Suppressor macrophage (primary cell): ENCODE measurements at regions not wholly inside any gene's neighbourhood (a gene's known extent, or its start where the extent isn't known, plus 50 kb on each side); places are given as distances from the start of the nearest gene placed in this dataset.

ENCODE experiments used
- DNase-seq, 4 experiments: peaks; one replicate each; pipeline ENCODE4 v3.0.0-alpha.2; 2020 to 2022

GRCh38 chr21:21730512-21730911 lies 732.3 kb downstream of the NCAM2 start:
- no peak for DNase-seq

GRCh38 chr21:21731626-21732025 lies 733.4 kb downstream of the NCAM2 start:
- DNase-seq, result no peak

GRCh38 chr21:21734088-21734487 lies 735.9 kb downstream of the NCAM2 start:
- DNase-seq, result no peak

- DNase-seq, result no peak
These were observed 739.0 kb downstream of the NCAM2 start for GRCh38 chr21:21737186-21737585.

GRCh38 chr21:21740207-21740606 lies 742.0 kb downstream of the NCAM2 start:
- no peak for DNase-seq

- no peak for DNase-seq
These were observed 752.1 kb downstream of the NCAM2 start for GRCh38 chr21:21750124-21750825.

- no peak for DNase-seq
These were observed 753.1 kb downstream of the NCAM2 start for GRCh38 chr21:21751286-21751685.

- no peak for DNase-seq
These were observed 764.6 kb downstream of the NCAM2 start for GRCh38 chr21:21762855-21763254.

GRCh38 chr21:21764281-21764680 lies 766.1 kb downstream of the NCAM2 start:
- no peak for DNase-seq

GRCh38 chr21:21767276-21767675 lies 769.1 kb downstream of the NCAM2 start:
- no peak for DNase-seq

GRCh38 chr21:21788591-21788990 lies 790.4 kb downstream of the NCAM2 start:
- DNase-seq, result no peak

GRCh38 chr21:21801921-21802320 lies 803.7 kb downstream of the NCAM2 start:
- no peak for DNase-seq

- no peak for DNase-seq
These were observed 808.7 kb downstream of the NCAM2 start for GRCh38 chr21:21806711-21807597.

- no peak for DNase-seq
These were observed 809.3 kb downstream of the NCAM2 start for GRCh38 chr21:21807598-21807903.

GRCh38 chr21:21813289-21813688 lies 815.1 kb downstream of the NCAM2 start:
- no peak for DNase-seq

GRCh38 chr21:21813934-21814333 lies 815.7 kb downstream of the NCAM2 start:
- no peak for DNase-seq

- no peak for DNase-seq
These were observed 818.6 kb downstream of the NCAM2 start for GRCh38 chr21:21816778-21817177.

GRCh38 chr21:21818898-21819297 lies 820.7 kb downstream of the NCAM2 start:
- DNase-seq, result no peak

- no peak for DNase-seq
These were observed 829.9 kb downstream of the NCAM2 start for GRCh38 chr21:21828130-21828529.

GRCh38 chr21:21831036-21831435 lies 832.8 kb downstream of the NCAM2 start:
- DNase-seq, result no peak

GRCh38 chr21:21845901-21846300 lies 847.7 kb downstream of the NCAM2 start:
- no peak for DNase-seq

GRCh38 chr21:21851205-21851604 lies 853.0 kb downstream of the NCAM2 start:
- DNase-seq, result no peak

- DNase-seq, result no peak
These were observed 853.4 kb downstream of the NCAM2 start for GRCh38 chr21:21851657-21852056.
